SK-N-SH (cell line): ENCODE measurements at regions not wholly inside any gene's neighbourhood (a gene's known extent, or its start where the extent isn't known, plus 50 kb on each side); places are given as distances from the start of the nearest gene placed in this dataset.

Source experiments
- CTCF ChIA-PET: fragments of 300-600, 350-600 bp; formaldehyde crosslinking; extraction: SDS; loops from one replicate; lab custom pipeline; 2021; lab: Yijun Ruan, JAX
- POLR2A ChIA-PET: fragments of 350-600 bp; sonication (Branson Sonifier 250); formaldehyde crosslinking; extraction: SDS; loops from one replicate; lab custom pipeline; 2020; ENCODE audit warnings: antibody characterized with exemption, inconsistent platforms; lab: Yijun Ruan, JAX
- DNase-seq: peaks from one replicate; pipeline ENCODE4 v3.0.0; 2012
- H2AFZ ChIP-seq: fragments of 200-600 bp; sonication (generic); 2 replicates; pipeline ENCODE4 v1.8.1; 2016; ENCODE audit warnings: antibody characterized with exemption, mild to moderate bottlenecking, low read depth
- H3F3A ChIP-seq: fragments of 200-600 bp; sonication (generic); replicated peaks from 2 replicates; pipeline ENCODE3; 2016; ENCODE audit warnings: antibody characterized with exemption, mild to moderate bottlenecking; ENCODE audit not compliant: insufficient read depth
- H3K27ac ChIP-seq, 2 experiments: fragments of 200-500 bp in 1 of 2; fragments of 200-600 bp in 1 of 2; sonication (Bioruptor generic) in 1 of 2; sonication (generic), shearing (Covaris generic) in 1 of 2; 2 replicates each; pipeline versions ENCODE4 v1.5.1 to v1.6.1; 2014 to 2016; ENCODE audit warnings: low read depth in 2 of 2, inconsistent platforms in 1 of 2, low read length in 1 of 2, mild to moderate bottlenecking in 1 of 2, mixed read lengths in 1 of 2
- H3K27me3 ChIP-seq: fragments of 200-600 bp; sonication (generic), shearing (Covaris generic); 2 replicates; pipeline ENCODE4 v1.6.1; 2016; ENCODE audit warnings: mixed run types; ENCODE audit not compliant: insufficient read depth
- H3K36me3 ChIP-seq, 2 experiments: fragments of 200-500 bp in 1 of 2; fragments of 200-600 bp in 1 of 2; sonication (Bioruptor generic) in 1 of 2; sonication (generic) in 1 of 2; replicated peaks in 1 of 2; 2 replicates each; pipeline versions ENCODE3 to v1.5.1; 2014 to 2016; ENCODE audit warnings: low read length in 1 of 2, mild to moderate bottlenecking in 1 of 2; ENCODE audit not compliant: insufficient read depth in 2 of 2, control insufficient read depth in 1 of 2
- H3K4me1 ChIP-seq, 2 experiments: fragments of 200-500 bp in 1 of 2; fragments of 200-600 bp in 1 of 2; sonication (Bioruptor generic) in 1 of 2; sonication (generic), shearing (Covaris generic) in 1 of 2; 2 replicates each; pipeline versions ENCODE4 v1.5.1 to v1.6.1; 2014 to 2016; ENCODE audit warnings: low read depth in 1 of 2, low read length in 1 of 2, mixed run types in 1 of 2; ENCODE audit not compliant: insufficient read depth in 2 of 2, control insufficient read depth in 1 of 2
- H3K4me2 ChIP-seq: fragments of 200-600 bp; sonication (generic), shearing (Covaris generic); 2 replicates; pipeline ENCODE4 v1.6.1; 2017; ENCODE audit warnings: mixed run types
- H3K4me3 ChIP-seq, 2 experiments: fragments of 200-500 bp in 1 of 2; fragments of 200-600 bp in 1 of 2; sonication (Bioruptor generic) in 1 of 2; sonication (generic), shearing (Covaris generic) in 1 of 2; 2 replicates each; pipeline versions ENCODE4 v1.5.1 to v1.8.1; 2014 to 2016; ENCODE audit warnings: low read depth in 2 of 2, inconsistent platforms in 1 of 2, low read length in 1 of 2, mild to moderate bottlenecking in 1 of 2, mixed read lengths in 1 of 2, moderate library complexity in 1 of 2
- H3K79me2 ChIP-seq: fragments of 200-600 bp; sonication (generic); 2 replicates; pipeline ENCODE4 v1.8.1; 2017; ENCODE audit warnings: mild to moderate bottlenecking; ENCODE audit not compliant: insufficient read depth
- H3K9ac ChIP-seq: fragments of 200-600 bp; sonication (generic); 2 replicates; pipeline ENCODE4 v1.6.1; 2017; ENCODE audit warnings: mixed run types
- H3K9me2 ChIP-seq: fragments of 200-600 bp; sonication (generic); 2 replicates; pipeline ENCODE4 v1.6.1; 2017; ENCODE audit warnings: mixed run types
- H3K9me3 ChIP-seq: fragments of 200-600 bp; sonication (generic); 2 replicates; pipeline ENCODE4 v1.6.1; 2017; ENCODE audit warnings: mixed run types, mild to moderate bottlenecking, moderate library complexity
- H4K20me1 ChIP-seq: fragments of 200-600 bp; sonication (generic); 2 replicates; pipeline ENCODE4 v1.6.1; 2017; ENCODE audit warnings: mild to moderate bottlenecking, mixed run types; ENCODE audit not compliant: insufficient read depth
- EP300 ChIP-seq, 2 experiments: IDR thresholded peaks; 2 replicates each; pipeline versions ENCODE4 v1.4.0 to v1.6.1; 2012; ENCODE audit warnings: borderline replicate concordance in 1 of 2, low read depth in 1 of 2, low read length in 1 of 2
- FOSL2 ChIP-seq: IDR thresholded peaks from 2 replicates; pipeline ENCODE4 v1.4.0; 2012; ENCODE audit warnings: low read depth, mild to moderate bottlenecking, moderate library complexity, borderline replicate concordance
- FOXM1 ChIP-seq: IDR thresholded peaks from 2 replicates; pipeline ENCODE4 v1.4.0; 2012; ENCODE audit warnings: low read depth, mild to moderate bottlenecking
- GABPA ChIP-seq: IDR thresholded peaks from 2 replicates; pipeline ENCODE4 v1.4.0; 2012; ENCODE audit warnings: low read depth, mild to moderate bottlenecking
- GATA2 ChIP-seq: sonication (generic); formaldehyde crosslinking; IDR thresholded peaks from 2 replicates; pipeline ENCODE4 v1.5.0; 2020; ENCODE audit warnings: mild to moderate bottlenecking, missing genetic modification reagents
- JUND ChIP-seq: IDR thresholded peaks from 2 replicates; pipeline ENCODE4 v1.4.0; 2012
- MEF2A ChIP-seq: IDR thresholded peaks from 2 replicates; pipeline ENCODE4 v1.4.0; 2012; ENCODE audit warnings: low read depth, borderline replicate concordance
- MXI1 ChIP-seq: IDR thresholded peaks from 2 replicates; pipeline ENCODE4 v1.6.1; 2012; ENCODE audit warnings: mild to moderate bottlenecking, low read depth, low read length, improper control_type of control experiment
- NFIC ChIP-seq: IDR thresholded peaks from 2 replicates; pipeline ENCODE4 v1.4.0; 2012; ENCODE audit warnings: borderline replicate concordance
- NRF1 ChIP-seq: IDR thresholded peaks from 2 replicates; pipeline ENCODE4 v1.6.1; 2012; ENCODE audit warnings: low read depth, mild to moderate bottlenecking, low read length
- POLR2AphosphoS5 ChIP-seq: IDR thresholded peaks from 2 replicates; pipeline ENCODE4 v1.6.1; 2012; ENCODE audit warnings: low read depth, low read length
- RAD21 ChIP-seq: IDR thresholded peaks from 2 replicates; pipeline ENCODE4 v1.6.1; 2012; ENCODE audit warnings: mild to moderate bottlenecking, low read length
- RCOR1 ChIP-seq: fragments of 150-350 bp; IDR thresholded peaks from 2 replicates; pipeline ENCODE4 v1.6.1; 2017; ENCODE audit warnings: antibody characterized with exemption, low read length
- RFX5 ChIP-seq: IDR thresholded peaks from 2 replicates; pipeline ENCODE4 v1.6.1; 2012; ENCODE audit warnings: mild to moderate bottlenecking, improper control_type of control experiment, low read length
- SIN3A ChIP-seq: IDR thresholded peaks from 2 replicates; pipeline ENCODE4 v1.6.1; 2012; ENCODE audit warnings: low read depth, mild to moderate bottlenecking, low read length, moderate library complexity, borderline replicate concordance
- SMC3 ChIP-seq: IDR thresholded peaks from 2 replicates; pipeline ENCODE4 v1.6.1; 2012; ENCODE audit warnings: low read depth, low read length, improper control_type of control experiment
- TAF1 ChIP-seq: IDR thresholded peaks from 2 replicates; pipeline ENCODE4 v1.6.1; 2012; ENCODE audit warnings: low read depth, mild to moderate bottlenecking, low read length, moderate library complexity, borderline replicate concordance
- TEAD4 ChIP-seq: IDR thresholded peaks from 2 replicates; pipeline ENCODE4 v1.4.0; 2012; ENCODE audit warnings: mild to moderate bottlenecking, borderline replicate concordance; ENCODE audit not compliant: insufficient read depth
- WGBS: methylation state at CpG from one replicate; pipeline ENCODE4 v1.1.6; 2017; ENCODE audit warnings: low lambda C conversion rate; 5-methylcytosine and 5-hydroxymethylcytosine counted together
- TF ChIP-seq, protein P1 (sequence below): fragments of 150-350 bp; IDR thresholded peaks from 2 replicates; pipeline ENCODE4 v1.6.1; 2016; ENCODE audit warnings: mild to moderate bottlenecking, low read depth, low read length
- TF ChIP-seq, protein P2 (sequence below): IDR thresholded peaks from 2 replicates; pipeline ENCODE4 v1.4.0; 2012; ENCODE audit warnings: low read depth, borderline replicate concordance
- TF ChIP-seq, protein P3 (sequence below): IDR thresholded peaks from 2 replicates; pipeline ENCODE4 v1.6.1; 2012; ENCODE audit warnings: mild to moderate bottlenecking, low read depth, low read length, moderate library complexity

DNA sequence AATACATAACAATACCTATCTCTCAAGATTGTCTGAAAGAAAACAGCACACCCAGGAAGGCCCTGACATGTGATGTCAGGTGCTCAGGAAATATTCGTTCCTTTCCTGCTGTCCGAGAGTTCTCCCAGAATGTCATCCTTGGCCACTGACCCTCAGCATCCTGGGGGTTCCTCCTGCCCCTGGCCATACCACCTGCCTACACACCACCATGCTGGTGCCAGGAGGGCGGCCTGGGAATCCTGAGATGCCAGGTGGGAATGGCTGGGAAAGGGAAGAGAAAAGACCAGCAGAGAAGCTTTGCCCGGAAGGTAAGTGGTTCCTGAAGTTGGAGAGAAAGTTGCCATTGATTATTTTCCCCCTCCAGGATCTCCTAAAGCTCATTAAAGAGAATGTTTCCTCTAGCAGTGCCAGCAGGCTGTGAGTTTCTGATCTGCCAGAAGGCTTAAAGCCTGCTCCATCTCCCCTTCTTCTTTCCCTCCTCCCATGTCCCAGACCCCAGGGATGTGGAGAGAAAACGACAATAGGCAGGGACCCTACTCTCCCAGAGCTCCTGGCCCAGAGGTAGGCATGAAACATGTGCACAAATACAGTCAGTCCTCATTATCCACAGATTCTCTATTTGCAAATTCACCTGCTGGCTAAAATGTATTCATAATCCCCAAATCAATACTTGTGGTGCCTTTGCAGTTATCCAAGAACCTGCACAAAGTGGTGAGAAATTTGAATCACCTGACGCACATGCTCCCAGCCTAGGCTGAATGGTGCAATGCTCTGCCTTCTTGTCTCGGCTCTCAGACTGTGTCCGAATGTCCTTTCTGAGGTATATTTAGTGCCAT is 147.1 kb upstream of the MYCN start:
- H4K20me1 ChIP-seq: no peaks in the 10 kb centered on the region
- POLR2A ChIA-PET: no interaction called here
- no peak for DNase-seq
- no peaks in the 10 kb centered on the region for H3K9me2 ChIP-seq
- peaks cover 0 to 39% of the 10 kb centered on the region in 2 experiments; a peak in 1 of 4 replicates for H3K4me1 ChIP-seq
- CTCF ChIA-PET: interaction anchor here (0.9 kb wide), 1 partner anchor 43 kb away, joined by 3 read pairs; no protein-coding TSS in a partner anchor
- no peak overlapping the region for H2AFZ ChIP-seq
- 33% methylated on average over 8 of the region's 8 CpGs for WGBS
- TF ChIP-seq MXI1: no peak
- TF ChIP-seq JUND: no peak
- TF ChIP-seq MEF2A: no peak
- TF ChIP-seq SMC3: no peak
- H3K27me3 ChIP-seq: no peaks in the 10 kb centered on the region
- no peaks in the 10 kb centered on the region for H3K9me3 ChIP-seq
- H3F3A ChIP-seq: no peaks in the 10 kb centered on the region
- H3K4me3 ChIP-seq: no peak overlapping the region
- H3K27ac ChIP-seq: no peak overlapping the region
- H3K36me3 ChIP-seq: no peaks in the 10 kb centered on the region
- no peaks in the 10 kb centered on the region for H3K79me2 ChIP-seq
- no peak overlapping the region for H3K4me2 ChIP-seq
- H3K9ac ChIP-seq: no peak overlapping the region

DNA sequence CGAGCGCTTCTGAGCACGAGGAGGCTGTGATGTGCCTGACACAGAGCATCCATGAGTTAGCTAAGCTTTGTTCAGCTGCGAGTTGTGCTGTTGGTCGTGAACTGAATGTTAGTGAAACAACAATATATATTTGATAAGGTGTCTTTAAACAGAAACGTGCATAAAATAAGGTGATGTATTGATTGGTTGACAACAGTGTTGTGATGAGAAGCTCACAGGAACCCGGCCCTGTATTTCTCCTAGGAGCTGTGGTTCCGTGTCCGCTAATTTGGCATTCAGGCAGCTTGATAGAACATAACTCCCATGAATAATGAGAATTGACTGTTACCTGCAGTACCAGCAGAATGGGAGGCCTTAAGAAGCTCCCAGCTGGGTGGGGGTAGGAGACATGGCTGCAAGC is 146.4 kb upstream of the MYCN start:
- no peaks in the 10 kb centered on the region for H3K36me3 ChIP-seq
- ChIA-PET CTCF (interaction anchor here (0.9 to 6.1 kb wide), 5 partner anchors 10 to 694 kb away, joined by 3 to 39 read pairs (median 4); partner anchors contain the start of gene MYCN), POLR2A (no interaction called here)
- H3K27me3 ChIP-seq: no peaks in the 10 kb centered on the region
- peaks cover 0 to 46% of the 10 kb centered on the region in 2 experiments; a peak in 2 of 4 replicates for H3K4me1 ChIP-seq
- H3K9ac ChIP-seq: no peak overlapping the region
- H4K20me1 ChIP-seq: no peaks in the 10 kb centered on the region
- H3K4me3 ChIP-seq: peak overlapping the region in 1 of 2 experiments; percentile 12; a peak in 1 of 4 replicates
- WGBS: 39% methylated on average over 9 of the region's 9 CpGs
- no peaks in the 10 kb centered on the region for H3K79me2 ChIP-seq
- no peak overlapping the region for H3K27ac ChIP-seq
- no peak overlapping the region for H3K4me2 ChIP-seq
- DNase-seq: no peak
- H3K9me2 ChIP-seq: no peaks in the 10 kb centered on the region
- H3F3A ChIP-seq: no peaks in the 10 kb centered on the region
- H2AFZ ChIP-seq: no peak overlapping the region
- TF ChIP-seq TEAD4: no peak
- TF ChIP-seq RCOR1: no peak
- TF ChIP-seq EP300 (IDR thresholded peaks at IDR 0.05; ENCODE audit: borderline replicate concordance in 1 of 2, low read depth in 1 of 2, low read length in 1 of 2): no peak
- TF ChIP-seq, protein P1, sequence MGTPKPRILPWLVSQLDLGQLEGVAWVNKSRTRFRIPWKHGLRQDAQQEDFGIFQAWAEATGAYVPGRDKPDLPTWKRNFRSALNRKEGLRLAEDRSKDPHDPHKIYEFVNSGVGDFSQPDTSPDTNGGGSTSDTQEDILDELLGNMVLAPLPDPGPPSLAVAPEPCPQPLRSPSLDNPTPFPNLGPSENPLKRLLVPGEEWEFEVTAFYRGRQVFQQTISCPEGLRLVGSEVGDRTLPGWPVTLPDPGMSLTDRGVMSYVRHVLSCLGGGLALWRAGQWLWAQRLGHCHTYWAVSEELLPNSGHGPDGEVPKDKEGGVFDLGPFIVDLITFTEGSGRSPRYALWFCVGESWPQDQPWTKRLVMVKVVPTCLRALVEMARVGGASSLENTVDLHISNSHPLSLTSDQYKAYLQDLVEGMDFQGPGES: no peak
- TF ChIP-seq FOXM1: no peak
- TF ChIP-seq GABPA: no peak
- no peak for TF ChIP-seq SMC3
- TF ChIP-seq, protein P2, sequence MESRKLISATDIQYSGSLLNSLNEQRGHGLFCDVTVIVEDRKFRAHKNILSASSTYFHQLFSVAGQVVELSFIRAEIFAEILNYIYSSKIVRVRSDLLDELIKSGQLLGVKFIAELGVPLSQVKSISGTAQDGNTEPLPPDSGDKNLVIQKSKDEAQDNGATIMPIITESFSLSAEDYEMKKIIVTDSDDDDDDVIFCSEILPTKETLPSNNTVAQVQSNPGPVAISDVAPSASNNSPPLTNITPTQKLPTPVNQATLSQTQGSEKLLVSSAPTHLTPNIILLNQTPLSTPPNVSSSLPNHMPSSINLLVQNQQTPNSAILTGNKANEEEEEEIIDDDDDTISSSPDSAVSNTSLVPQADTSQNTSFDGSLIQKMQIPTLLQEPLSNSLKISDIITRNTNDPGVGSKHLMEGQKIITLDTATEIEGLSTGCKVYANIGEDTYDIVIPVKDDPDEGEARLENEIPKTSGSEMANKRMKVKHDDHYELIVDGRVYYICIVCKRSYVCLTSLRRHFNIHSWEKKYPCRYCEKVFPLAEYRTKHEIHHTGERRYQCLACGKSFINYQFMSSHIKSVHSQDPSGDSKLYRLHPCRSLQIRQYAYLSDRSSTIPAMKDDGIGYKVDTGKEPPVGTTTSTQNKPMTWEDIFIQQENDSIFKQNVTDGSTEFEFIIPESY: no peak
- no peak for TF ChIP-seq NRF1
- TF ChIP-seq RFX5: no peak
- TF ChIP-seq POLR2AphosphoS5: no peak
- no peak for TF ChIP-seq NFIC
- no peak for TF ChIP-seq GATA2 (CRISPR knock-in tag)
- TF ChIP-seq SIN3A: no peak
- TF ChIP-seq JUND: no peak
- TF ChIP-seq RAD21: no peak
- no peak for TF ChIP-seq TAF1
- TF ChIP-seq FOSL2: no peak
- TF ChIP-seq, protein P3, sequence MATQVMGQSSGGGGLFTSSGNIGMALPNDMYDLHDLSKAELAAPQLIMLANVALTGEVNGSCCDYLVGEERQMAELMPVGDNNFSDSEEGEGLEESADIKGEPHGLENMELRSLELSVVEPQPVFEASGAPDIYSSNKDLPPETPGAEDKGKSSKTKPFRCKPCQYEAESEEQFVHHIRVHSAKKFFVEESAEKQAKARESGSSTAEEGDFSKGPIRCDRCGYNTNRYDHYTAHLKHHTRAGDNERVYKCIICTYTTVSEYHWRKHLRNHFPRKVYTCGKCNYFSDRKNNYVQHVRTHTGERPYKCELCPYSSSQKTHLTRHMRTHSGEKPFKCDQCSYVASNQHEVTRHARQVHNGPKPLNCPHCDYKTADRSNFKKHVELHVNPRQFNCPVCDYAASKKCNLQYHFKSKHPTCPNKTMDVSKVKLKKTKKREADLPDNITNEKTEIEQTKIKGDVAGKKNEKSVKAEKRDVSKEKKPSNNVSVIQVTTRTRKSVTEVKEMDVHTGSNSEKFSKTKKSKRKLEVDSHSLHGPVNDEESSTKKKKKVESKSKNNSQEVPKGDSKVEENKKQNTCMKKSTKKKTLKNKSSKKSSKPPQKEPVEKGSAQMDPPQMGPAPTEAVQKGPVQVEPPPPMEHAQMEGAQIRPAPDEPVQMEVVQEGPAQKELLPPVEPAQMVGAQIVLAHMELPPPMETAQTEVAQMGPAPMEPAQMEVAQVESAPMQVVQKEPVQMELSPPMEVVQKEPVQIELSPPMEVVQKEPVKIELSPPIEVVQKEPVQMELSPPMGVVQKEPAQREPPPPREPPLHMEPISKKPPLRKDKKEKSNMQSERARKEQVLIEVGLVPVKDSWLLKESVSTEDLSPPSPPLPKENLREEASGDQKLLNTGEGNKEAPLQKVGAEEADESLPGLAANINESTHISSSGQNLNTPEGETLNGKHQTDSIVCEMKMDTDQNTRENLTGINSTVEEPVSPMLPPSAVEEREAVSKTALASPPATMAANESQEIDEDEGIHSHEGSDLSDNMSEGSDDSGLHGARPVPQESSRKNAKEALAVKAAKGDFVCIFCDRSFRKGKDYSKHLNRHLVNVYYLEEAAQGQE: no peak
- TF ChIP-seq MEF2A: no peak
- no peaks in the 10 kb centered on the region for H3K9me3 ChIP-seq
